Glutamatergic neuron (in vitro differentiated cells): ENCODE measurements at regions not wholly inside any gene's neighbourhood (a gene's known extent, or its start where the extent isn't known, plus 50 kb on each side); places are given as distances from the start of the nearest gene placed in this dataset.

Experiments
- DNase-seq: peaks from one replicate; pipeline ENCODE4 v3.0.0; 2022
- H3K27ac Mint-ChIP-seq: one replicate; pipeline ENCODE4 v1.8.0; 2020; ENCODE audit warnings: mild to moderate bottlenecking, mixed read lengths, inconsistent platforms; ENCODE audit not compliant: unreplicated experiment
- H3K27me3 Mint-ChIP-seq: one replicate; pipeline ENCODE4 v1.8.0; 2020; ENCODE audit warnings: mild to moderate bottlenecking, moderate library complexity, mixed read lengths, inconsistent platforms; ENCODE audit not compliant: unreplicated experiment
- H3K36me3 Mint-ChIP-seq: one replicate; pipeline ENCODE4 v1.8.0; 2020; ENCODE audit warnings: mild to moderate bottlenecking, mixed read lengths, inconsistent platforms; ENCODE audit not compliant: unreplicated experiment
- H3K4me1 Mint-ChIP-seq: one replicate; pipeline ENCODE4 v1.8.0; 2020; ENCODE audit warnings: mild to moderate bottlenecking, low read depth, mixed read lengths, inconsistent platforms; ENCODE audit not compliant: unreplicated experiment
- H3K4me3 Mint-ChIP-seq: one replicate; pipeline ENCODE4 v1.8.0; 2020; ENCODE audit warnings: mild to moderate bottlenecking, mixed read lengths, inconsistent platforms; ENCODE audit not compliant: unreplicated experiment
- H3K9me3 Mint-ChIP-seq: one replicate; pipeline ENCODE4 v1.8.0; 2020; ENCODE audit warnings: mild to moderate bottlenecking, moderate library complexity, mixed read lengths, inconsistent platforms; ENCODE audit not compliant: unreplicated experiment
- TF ChIP-seq, protein P1 (sequence below): fragments of 200-600 bp; sonication (generic); IDR thresholded peaks from one replicate; pipeline ENCODE4 v1.5.0; 2021; ENCODE audit not compliant: partially characterized antibody, unreplicated experiment

DNA sequence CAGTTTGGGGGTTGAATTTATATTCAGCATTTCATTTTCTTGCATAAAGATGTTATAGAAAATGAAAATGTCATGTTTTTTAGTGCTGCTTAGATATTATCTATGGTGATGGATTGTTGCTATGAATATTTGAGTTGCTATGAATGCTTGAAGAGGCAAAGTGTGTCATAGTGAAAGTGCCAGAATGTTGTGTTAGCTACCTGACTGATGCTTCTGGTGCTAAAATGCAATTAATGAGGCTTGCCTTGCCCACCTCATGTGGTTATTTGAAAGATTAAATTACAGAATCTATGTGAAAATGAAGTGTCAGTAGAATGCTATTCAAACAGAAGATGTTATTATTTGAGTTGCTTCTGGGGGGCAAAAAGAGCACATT is 62.7 kb upstream of the MYCBP2 start:
- Mint-ChIP-seq H3K36me3 (no peaks in the 10 kb centered on the region), H3K4me3 (no peak overlapping the region), H3K4me1 (peaks cover 7% of the 10 kb centered on the region), H3K27me3 (peaks cover 4% of the 10 kb centered on the region), H3K9me3 (peaks cover 2% of the 10 kb centered on the region), H3K27ac (no peak overlapping the region)
- TF ChIP-seq, protein P1, sequence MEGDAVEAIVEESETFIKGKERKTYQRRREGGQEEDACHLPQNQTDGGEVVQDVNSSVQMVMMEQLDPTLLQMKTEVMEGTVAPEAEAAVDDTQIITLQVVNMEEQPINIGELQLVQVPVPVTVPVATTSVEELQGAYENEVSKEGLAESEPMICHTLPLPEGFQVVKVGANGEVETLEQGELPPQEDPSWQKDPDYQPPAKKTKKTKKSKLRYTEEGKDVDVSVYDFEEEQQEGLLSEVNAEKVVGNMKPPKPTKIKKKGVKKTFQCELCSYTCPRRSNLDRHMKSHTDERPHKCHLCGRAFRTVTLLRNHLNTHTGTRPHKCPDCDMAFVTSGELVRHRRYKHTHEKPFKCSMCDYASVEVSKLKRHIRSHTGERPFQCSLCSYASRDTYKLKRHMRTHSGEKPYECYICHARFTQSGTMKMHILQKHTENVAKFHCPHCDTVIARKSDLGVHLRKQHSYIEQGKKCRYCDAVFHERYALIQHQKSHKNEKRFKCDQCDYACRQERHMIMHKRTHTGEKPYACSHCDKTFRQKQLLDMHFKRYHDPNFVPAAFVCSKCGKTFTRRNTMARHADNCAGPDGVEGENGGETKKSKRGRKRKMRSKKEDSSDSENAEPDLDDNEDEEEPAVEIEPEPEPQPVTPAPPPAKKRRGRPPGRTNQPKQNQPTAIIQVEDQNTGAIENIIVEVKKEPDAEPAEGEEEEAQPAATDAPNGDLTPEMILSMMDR, result no peak
- DNase-seq, result no peak

GRCh38 chr13:77388944-77389624 is 62.2 kb upstream of the MYCBP2 start:
- Mint-ChIP-seq H3K27ac (no peak overlapping the region), H3K4me3 (no peak overlapping the region), H3K4me1 (peaks cover 7% of the 10 kb centered on the region), H3K9me3 (peaks cover 2% of the 10 kb centered on the region), H3K36me3 (no peaks in the 10 kb centered on the region), H3K27me3 (peaks cover 4% of the 10 kb centered on the region)
- TF ChIP-seq, protein P1, result no peak
- no peak for DNase-seq

- H3K27me3 Mint-ChIP-seq, result peaks cover 4% of the 10 kb centered on the region
- TF ChIP-seq, protein P1, result no peak
- no peaks in the 10 kb centered on the region for H3K36me3 Mint-ChIP-seq
- H3K4me1 Mint-ChIP-seq, result peaks cover 7% of the 10 kb centered on the region
- H3K9me3 Mint-ChIP-seq, result peaks cover 2% of the 10 kb centered on the region
- no peak for DNase-seq
- H3K27ac Mint-ChIP-seq, result no peak overlapping the region
- H3K4me3 Mint-ChIP-seq, result no peak overlapping the region
These were observed 60.8 kb upstream of the MYCBP2 start for GRCh38 chr13:77387607-77388200.

DNA sequence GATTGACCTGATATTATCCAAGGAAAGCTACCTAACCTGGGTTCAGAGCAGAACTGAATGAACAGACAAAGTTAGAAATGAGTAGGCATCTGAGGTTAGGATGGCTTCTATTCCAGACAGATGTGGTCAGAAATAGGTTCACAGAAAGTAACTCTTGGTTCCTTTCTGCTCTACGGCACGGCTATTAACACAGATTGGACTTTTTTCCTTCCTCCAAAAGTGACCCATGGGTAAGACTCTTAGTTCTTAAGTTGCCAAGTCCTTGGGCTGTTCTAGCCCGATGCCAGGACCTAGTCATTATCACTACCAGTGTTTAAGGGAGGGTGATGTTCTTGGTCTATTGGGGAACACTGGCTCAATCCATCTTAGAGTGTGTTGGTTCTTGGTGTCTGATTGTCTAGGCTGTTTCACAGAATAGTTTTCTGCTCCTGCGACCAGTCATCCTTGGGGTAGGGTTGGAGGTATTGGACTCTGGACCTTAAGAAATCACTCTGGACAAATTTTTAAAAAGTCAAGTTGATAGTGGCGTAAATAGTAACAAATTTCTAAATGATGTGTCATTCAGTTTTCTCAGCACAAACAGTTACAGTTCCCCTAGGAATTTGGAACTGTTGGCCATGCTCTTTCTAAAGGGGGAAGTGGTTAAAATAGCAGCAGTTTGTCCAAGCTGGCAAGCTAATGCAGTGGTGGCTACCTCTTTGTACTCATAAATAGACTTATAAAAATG is 60.1 kb upstream of the MYCBP2 start:
- H3K4me1 Mint-ChIP-seq, result peaks cover 7% of the 10 kb centered on the region
- H3K27me3 Mint-ChIP-seq, result peaks cover 4% of the 10 kb centered on the region
- no peak overlapping the region for H3K4me3 Mint-ChIP-seq
- no peaks in the 10 kb centered on the region for H3K36me3 Mint-ChIP-seq
- TF ChIP-seq, protein P1, result no peak
- H3K27ac Mint-ChIP-seq, result no peak overlapping the region
- DNase-seq, result no peak
- H3K9me3 Mint-ChIP-seq, result peaks cover 2% of the 10 kb centered on the region

GRCh38 chr13:77386046-77386445 is 59.2 kb upstream of the MYCBP2 start:
- no peak for DNase-seq
- no peak overlapping the region for H3K27ac Mint-ChIP-seq
- no peak overlapping the region for H3K4me3 Mint-ChIP-seq
- H3K27me3 Mint-ChIP-seq, result peaks cover 4% of the 10 kb centered on the region
- H3K4me1 Mint-ChIP-seq, result peaks cover 7% of the 10 kb centered on the region
- H3K9me3 Mint-ChIP-seq, result peaks cover 2% of the 10 kb centered on the region
- H3K36me3 Mint-ChIP-seq, result no peaks in the 10 kb centered on the region
- TF ChIP-seq, protein P1, result no peak
